K562 (cell line): ENCODE measurements at regions not wholly inside any gene's neighbourhood (a gene's known extent, or its start where the extent isn't known, plus 50 kb on each side); places are given as distances from the start of the nearest gene placed in this dataset.

Experiments
- ATAC-seq: fragments of 200-7000 bp; cut with Tn5 transposase; 3 replicates; pipeline ENCODE4 v1.9.1; 2020; ENCODE audit warnings: moderate library complexity
- BruUV-seq: library from RNA; stranded (reverse); fragments of 400-500 nt; replicated peaks from 2 replicates; lab custom pipeline; 2021; lab: Mats Ljungman, UMichigan
- CTCF ChIA-PET: fragments of 300-600 bp; formaldehyde crosslinking; extraction: SDS; loops from one replicate; lab custom pipeline; 2021; ENCODE audit warnings: low intra/inter-chr PET ratio; lab: Yijun Ruan, JAX
- POLR2A ChIA-PET: fragments of 300-600, 350-650 bp; sonication (Branson Sonifier 250); formaldehyde crosslinking; extraction: SDS; loops from one replicate; lab custom pipeline; 2021; ENCODE audit warnings: antibody characterized with exemption, inconsistent platforms; lab: Yijun Ruan, JAX
- DNase-seq, 4 experiments: peaks; one replicate each; pipeline versions ENCODE4 v3.0.0 to v3.0.0-alpha.2; 2011 to 2018; ENCODE audit warnings: low spot score in 3 of 4, mixed read lengths in 3 of 4; ENCODE audit errors: extremely low read depth in 1 of 4
- FAIRE-seq: peaks from 2 replicates; lab custom pipeline; 2011; peaks lifted over from hg19 to GRCh38; lab: Jason Lieb, UNC
- H2AFZ ChIP-seq: 2 replicates; pipeline ENCODE4 v1.6.0; 2011; ENCODE audit warnings: low read depth, low read length, control low read depth, inconsistent platforms
- H3K27ac ChIP-seq: fragments of 200-600 bp; 3 replicates; pipeline ENCODE4 v1.8.0; 2011; ENCODE audit warnings: low read depth, mild to moderate bottlenecking, control low read depth, inconsistent platforms, low read length, moderate library complexity, mixed read lengths; ENCODE audit errors: extremely low read depth
- H3K27me3 ChIP-seq, 2 experiments: fragments of 300-600 bp in 1 of 2; 2 replicates in 1 of 2; 3 replicates in 1 of 2; pipeline versions ENCODE4 v1.6.0 to v1.8.0; 2011; ENCODE audit warnings: inconsistent platforms in 2 of 2, low read length in 2 of 2, mild to moderate bottlenecking in 1 of 2, mixed read lengths in 1 of 2, moderate library complexity in 1 of 2; ENCODE audit not compliant: control insufficient read depth in 2 of 2, insufficient read depth in 2 of 2
- H3K36me3 ChIP-seq: fragments of 300-600 bp; 3 replicates; pipeline ENCODE4 v1.8.0; 2011; ENCODE audit warnings: mild to moderate bottlenecking, low read length, inconsistent platforms; ENCODE audit not compliant: control insufficient read depth, insufficient read depth
- H3K4me1 ChIP-seq, 2 experiments: fragments of 200-600 bp in 1 of 2; replicated peaks in 1 of 2; 2 replicates in 1 of 2; 3 replicates in 1 of 2; pipeline versions ENCODE4 v1.5.1 to v1.8.0; 2011; ENCODE audit warnings: inconsistent platforms in 2 of 2, low read length in 2 of 2, mild to moderate bottlenecking in 1 of 2, mixed read lengths in 1 of 2, moderate library complexity in 1 of 2; ENCODE audit not compliant: control insufficient read depth in 2 of 2, insufficient read depth in 2 of 2
- H3K4me2 ChIP-seq: 2 replicates; pipeline ENCODE4 v1.6.1; 2011; ENCODE audit warnings: low read length, control low read depth, inconsistent platforms, mixed read lengths; ENCODE audit not compliant: insufficient read depth
- H3K4me3 ChIP-seq: fragments of 200-600 bp; sonication (generic), shearing (Covaris generic); 2 replicates; pipeline ENCODE4 v1.5.1; 2016; ENCODE audit warnings: control low read depth, inconsistent platforms
- H3K79me2 ChIP-seq: fragments of 200-600 bp; 3 replicates; pipeline ENCODE4 v1.8.0; 2011; ENCODE audit warnings: low read length, inconsistent platforms; ENCODE audit not compliant: control insufficient read depth, insufficient read depth
- H3K9ac ChIP-seq, 2 experiments: 2 replicates each; pipeline versions ENCODE4 v1.6.0 to v1.6.1; 2011; ENCODE audit warnings: low read depth in 2 of 2, low read length in 2 of 2, control low read depth in 1 of 2, inconsistent platforms in 1 of 2, mild to moderate bottlenecking in 1 of 2, mixed read lengths in 1 of 2; ENCODE audit not compliant: insufficient read depth in 1 of 2
- H3K9me1 ChIP-seq: one replicate; pipeline ENCODE4 v1.6.0; 2011; ENCODE audit warnings: inconsistent platforms, mild to moderate bottlenecking, low read length, moderate library complexity; ENCODE audit not compliant: control insufficient read depth, insufficient read depth
- H3K9me3 ChIP-seq: replicated peaks from 2 replicates; pipeline ENCODE4 v1.5.1; 2011; ENCODE audit warnings: low read depth, low read length, inconsistent platforms; ENCODE audit not compliant: control insufficient read depth, insufficient read depth
- H4K20me1 ChIP-seq: replicated peaks from 2 replicates; pipeline ENCODE4 v1.6.1; 2011; ENCODE audit warnings: low read length, inconsistent platforms, mixed read lengths; ENCODE audit not compliant: control insufficient read depth, insufficient read depth
- ARHGAP35 ChIP-seq: fragments of 450-650 bp; IDR thresholded peaks from 2 replicates; pipeline ENCODE4 v1.6.1; 2018; ENCODE audit not compliant: partially characterized antibody
- CHD1 ChIP-seq: fragments of 200-600 bp; sonication (generic); IDR thresholded peaks from one replicate; pipeline ENCODE4 v1.6.1; 2012; ENCODE audit warnings: mild to moderate bottlenecking, moderate library complexity, low read length, inconsistent platforms
- CHD2 ChIP-seq: IDR thresholded peaks from 2 replicates; pipeline ENCODE4 v1.6.1; 2011; ENCODE audit warnings: low read depth, low read length
- DPF2 ChIP-seq: fragments of 450-650 bp; IDR thresholded peaks from 2 replicates; pipeline ENCODE4 v1.6.1; 2016
- ETV1 ChIP-seq: fragments of 450-650 bp; conservative IDR thresholded peaks from 2 replicates; pipeline ENCODE4 v1.6.1; 2016; ENCODE audit warnings: missing genetic modification characterization, control low read depth, low read depth, missing compliant biosample characterization
- HCFC1 ChIP-seq: IDR thresholded peaks from 2 replicates; pipeline ENCODE4 v1.6.1; 2012; ENCODE audit warnings: low read depth, low read length, improper control_type of control experiment
- IFI16 ChIP-seq: fragments of 250-450 bp; sonication (Bioruptor Pico); IDR thresholded peaks from 2 replicates; pipeline ENCODE4 v2.1.2; 2022; ENCODE audit warnings: mild to moderate bottlenecking, inconsistent platforms
- MBD2 ChIP-seq: sonication (generic); IDR thresholded peaks from 2 replicates; pipeline ENCODE4 v1.6.1; 2016; ENCODE audit warnings: low read depth, borderline replicate concordance
- NR2C2 ChIP-seq, 2 experiments: fragments of 200-800 bp in 1 of 2; sonication (Bioruptor generic) in 1 of 2; sonication (generic) in 1 of 2; formaldehyde crosslinking in 1 of 2; IDR thresholded peaks; 2 replicates each; pipeline versions ENCODE4 v1.6.1 to v1.8.0; 2016 to 2022; ENCODE audit warnings: mild to moderate bottlenecking in 1 of 2, missing compliant biosample characterization in 1 of 2, missing genetic modification characterization in 1 of 2, missing genetic modification reagents in 1 of 2
- ZHX1 ChIP-seq: fragments of 150-350 bp; conservative IDR thresholded peaks from 2 replicates; pipeline ENCODE4 v1.6.1; 2014; ENCODE audit warnings: low read length
- ZNF239 ChIP-seq: fragments of 250-450 bp; sonication (Bioruptor Pico); IDR thresholded peaks from 2 replicates; pipeline ENCODE4 v1.4.0; 2020; ENCODE audit warnings: mild to moderate bottlenecking
- ZNF311 ChIP-seq: fragments of 250-450 bp; sonication (Bioruptor Pico); IDR thresholded peaks from 2 replicates; pipeline ENCODE4 v1.4.0; 2020; ENCODE audit warnings: mild to moderate bottlenecking, moderate library complexity
- ZNF512 ChIP-seq: IDR thresholded peaks from 2 replicates; pipeline ENCODE4 v1.6.1; 2016; ENCODE audit warnings: missing genetic modification characterization, missing compliant biosample characterization
- WGBS: fragments of 100-300 bp; shearing (Covaris generic); methylation state at CpG from one replicate; pipeline ENCODE4 v1.1.6; 2016; ENCODE audit warnings: low coverage, mixed read lengths; ENCODE audit not compliant: insufficient coverage; ENCODE audit errors: missing lambda C conversion rate; 5-methylcytosine and 5-hydroxymethylcytosine counted together
- in situ Hi-C: fragments of 300-500 bp; cut with MboI; formaldehyde crosslinking; loops from 4 replicates; pipeline ENCODE4 v1.15.0; 2018; ENCODE audit warnings: inconsistent platforms, mixed read lengths
- intact Hi-C: fragments of 100-400 bp; cut with micrococcal nuclease; formaldehyde crosslinking; loops from 2 replicates; pipeline ENCODE4 v1.14.2; 2022
- TF ChIP-seq, protein P1 (sequence below): fragments of 250-450 bp; sonication (Bioruptor Pico); IDR thresholded peaks from 2 replicates; pipeline ENCODE4 v1.5.0; 2022; ENCODE audit warnings: mild to moderate bottlenecking
- TF ChIP-seq, protein P2 (sequence below): fragments of 450-650 bp; IDR thresholded peaks from 2 replicates; pipeline ENCODE4 v1.7.1; 2018; ENCODE audit warnings: mild to moderate bottlenecking, low read depth; ENCODE audit not compliant: partially characterized antibody

- H3K4me1 ChIP-seq, result no peaks in the 10 kb centered on the region
- CTCF ChIA-PET, result no interaction called here
- no peak overlapping the region for H3K27ac ChIP-seq
- H3K27me3 ChIP-seq, result no peaks in the 10 kb centered on the region; a peak in 1 of 5 replicates
- no peak for DNase-seq
- TF ChIP-seq ZNF512 (tag), result no peak
- no peak for TF ChIP-seq ARHGAP35
- no peak for TF ChIP-seq NR2C2 (CRISPR knock-in tag; IDR thresholded peaks at IDR 0.05)
- TF ChIP-seq NR2C2 (tag; IDR thresholded peaks at IDR 0.05), result no peak
- TF ChIP-seq, protein P1, sequence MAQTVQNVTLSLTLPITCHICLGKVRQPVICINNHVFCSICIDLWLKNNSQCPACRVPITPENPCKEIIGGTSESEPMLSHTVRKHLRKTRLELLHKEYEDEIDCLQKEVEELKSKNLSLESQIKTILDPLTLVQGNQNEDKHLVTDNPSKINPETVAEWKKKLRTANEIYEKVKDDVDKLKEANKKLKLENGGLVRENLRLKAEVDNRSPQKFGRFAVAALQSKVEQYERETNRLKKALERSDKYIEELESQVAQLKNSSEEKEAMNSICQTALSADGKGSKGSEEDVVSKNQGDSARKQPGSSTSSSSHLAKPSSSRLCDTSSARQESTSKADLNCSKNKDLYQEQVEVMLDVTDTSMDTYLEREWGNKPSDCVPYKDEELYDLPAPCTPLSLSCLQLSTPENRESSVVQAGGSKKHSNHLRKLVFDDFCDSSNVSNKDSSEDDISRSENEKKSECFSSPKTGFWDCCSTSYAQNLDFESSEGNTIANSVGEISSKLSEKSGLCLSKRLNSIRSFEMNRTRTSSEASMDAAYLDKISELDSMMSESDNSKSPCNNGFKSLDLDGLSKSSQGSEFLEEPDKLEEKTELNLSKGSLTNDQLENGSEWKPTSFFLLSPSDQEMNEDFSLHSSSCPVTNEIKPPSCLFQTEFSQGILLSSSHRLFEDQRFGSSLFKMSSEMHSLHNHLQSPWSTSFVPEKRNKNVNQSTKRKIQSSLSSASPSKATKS (CRISPR knock-in tag), result no peak
- TF ChIP-seq DPF2, result no peak
- TF ChIP-seq, protein P2, sequence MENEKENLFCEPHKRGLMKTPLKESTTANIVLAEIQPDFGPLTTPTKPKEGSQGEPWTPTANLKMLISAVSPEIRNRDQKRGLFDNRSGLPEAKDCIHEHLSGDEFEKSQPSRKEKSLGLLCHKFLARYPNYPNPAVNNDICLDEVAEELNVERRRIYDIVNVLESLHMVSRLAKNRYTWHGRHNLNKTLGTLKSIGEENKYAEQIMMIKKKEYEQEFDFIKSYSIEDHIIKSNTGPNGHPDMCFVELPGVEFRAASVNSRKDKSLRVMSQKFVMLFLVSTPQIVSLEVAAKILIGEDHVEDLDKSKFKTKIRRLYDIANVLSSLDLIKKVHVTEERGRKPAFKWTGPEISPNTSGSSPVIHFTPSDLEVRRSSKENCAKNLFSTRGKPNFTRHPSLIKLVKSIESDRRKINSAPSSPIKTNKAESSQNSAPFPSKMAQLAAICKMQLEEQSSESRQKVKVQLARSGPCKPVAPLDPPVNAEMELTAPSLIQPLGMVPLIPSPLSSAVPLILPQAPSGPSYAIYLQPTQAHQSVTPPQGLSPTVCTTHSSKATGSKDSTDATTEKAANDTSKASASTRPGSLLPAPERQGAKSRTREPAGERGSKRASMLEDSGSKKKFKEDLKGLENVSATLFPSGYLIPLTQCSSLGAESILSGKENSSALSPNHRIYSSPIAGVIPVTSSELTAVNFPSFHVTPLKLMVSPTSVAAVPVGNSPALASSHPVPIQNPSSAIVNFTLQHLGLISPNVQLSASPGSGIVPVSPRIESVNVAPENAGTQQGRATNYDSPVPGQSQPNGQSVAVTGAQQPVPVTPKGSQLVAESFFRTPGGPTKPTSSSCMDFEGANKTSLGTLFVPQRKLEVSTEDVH, result no peak
- TF ChIP-seq ZHX1, result no peak
- no peak for TF ChIP-seq ZNF239 (CRISPR knock-in tag)
- TF ChIP-seq MBD2, result no peak
- TF ChIP-seq HCFC1, result no peak
- TF ChIP-seq ETV1 (tag), result no peak
- no peak for TF ChIP-seq IFI16 (CRISPR knock-in tag)
- no peak for TF ChIP-seq CHD2
- TF ChIP-seq CHD1, result no peak
- TF ChIP-seq ZNF311 (CRISPR knock-in tag), result no peak
- TF ChIP-seq, all 486 proteins: peak for 0
- POLR2A ChIA-PET, result no interaction called here
- Histone ChIP-seq H3K36me3 (no peaks in the 10 kb centered on the region), H3K79me2 (no peaks in the 10 kb centered on the region), H3K9me3 (no peaks in the 10 kb centered on the region), H2AFZ (no peak overlapping the region), H4K20me1 (no peaks in the 10 kb centered on the region), H3K4me2 (no peak overlapping the region), H3K9ac (no peak overlapping the region), H3K9me1 (no peaks in the 10 kb centered on the region), H3K4me3 (no peak overlapping the region)
- no peak for FAIRE-seq
- no peak for ATAC-seq
- 19% methylated on average over 6 of the region's 6 CpGs for WGBS
- intact Hi-C loops (no loop called here), in situ Hi-C loops (no loop called here)
- no TSS peak for BruUV-seq
Measured at GRCh38 chr5:3843706-3844105, 248.1 kb downstream of the IRX1 start.
